HG02870 (cell line): ENCODE measurements at regions not wholly inside any gene's neighbourhood (a gene's known extent, or its start where the extent isn't known, plus 50 kb on each side); places are given as distances from the start of the nearest gene placed in this dataset.
"Not testable (repeated sequence)": the region's sequence is repeated elsewhere in the genome, so short reads cannot be mapped to it uniquely, and the experiment has no call there.

Experiments
- ATAC-seq: cut with Tn5 transposase; IDR thresholded peaks from one replicate; pipeline ENCODE4 v1.9.1; 2021; ENCODE audit warnings: mild to moderate bottlenecking, moderate library complexity; ENCODE audit not compliant: unreplicated experiment

GRCh38 chr10:65360497-65360896 lies 1565.3 kb upstream of the LRRTM3 start:
- no peak for ATAC-seq

GRCh38 chr10:65365878-65366277 lies 1560.0 kb upstream of the LRRTM3 start:
- no peak for ATAC-seq

- no peak for ATAC-seq
These were observed 1558.1 kb upstream of the LRRTM3 start for GRCh38 chr10:65367706-65368105.

GRCh38 chr10:65375528-65375927 lies 1550.3 kb upstream of the LRRTM3 start:
- no peak for ATAC-seq

GRCh38 chr10:65377687-65378086 lies 1548.1 kb upstream of the LRRTM3 start:
- no peak for ATAC-seq

- ATAC-seq, result no peak
These were observed 1531.1 kb upstream of the LRRTM3 start for GRCh38 chr10:65394502-65395297.

- no peak for ATAC-seq
These were observed 1530.2 kb upstream of the LRRTM3 start for GRCh38 chr10:65395631-65396030.

- no peak for ATAC-seq
These were observed 1528.8 kb upstream of the LRRTM3 start for GRCh38 chr10:65396997-65397396.

- no peak for ATAC-seq
These were observed 1517.4 kb upstream of the LRRTM3 start for GRCh38 chr10:65408401-65408800.

- ATAC-seq, result no peak
These were observed 1512.8 kb upstream of the LRRTM3 start for GRCh38 chr10:65413001-65413400.

GRCh38 chr10:65415318-65415717 lies 1510.5 kb upstream of the LRRTM3 start:
- no peak for ATAC-seq

- ATAC-seq, result no peak
These were observed 1509.7 kb upstream of the LRRTM3 start for GRCh38 chr10:65416094-65416493.

GRCh38 chr10:65419629-65420028 lies 1506.2 kb upstream of the LRRTM3 start:
- no peak for ATAC-seq

GRCh38 chr10:65423043-65423442 lies 1502.8 kb upstream of the LRRTM3 start:
- ATAC-seq, result no peak

GRCh38 chr10:65429381-65429780 lies 1496.5 kb upstream of the LRRTM3 start:
- not testable (repeated sequence) for ATAC-seq

- peak; percentile 50 for ATAC-seq
These were observed 1494.9 kb upstream of the LRRTM3 start for GRCh38 chr10:65430979-65431378.

GRCh38 chr10:65470986-65471385 lies 1454.8 kb upstream of the LRRTM3 start:
- ATAC-seq, result no peak

GRCh38 chr10:65482848-65483247 lies 1443.0 kb upstream of the LRRTM3 start:
- no peak for ATAC-seq

- ATAC-seq, result no peak
These were observed 1434.0 kb upstream of the LRRTM3 start for GRCh38 chr10:65491799-65492198.

- no peak for ATAC-seq
These were observed 1429.3 kb upstream of the LRRTM3 start for GRCh38 chr10:65496541-65496940.

- ATAC-seq, result no peak
These were observed 1428.0 kb upstream of the LRRTM3 start for GRCh38 chr10:65497837-65498236.

- ATAC-seq, result no peak
These were observed 1425.1 kb upstream of the LRRTM3 start for GRCh38 chr10:65500716-65501115.

GRCh38 chr10:65501259-65501658 lies 1424.6 kb upstream of the LRRTM3 start:
- no peak for ATAC-seq
